ENCODE measurements at regions not wholly inside any gene's neighbourhood (a gene's known extent, or its start where the extent isn't known, plus 50 kb on each side); places are given as distances from the start of the nearest gene placed in this dataset.

DNA sequence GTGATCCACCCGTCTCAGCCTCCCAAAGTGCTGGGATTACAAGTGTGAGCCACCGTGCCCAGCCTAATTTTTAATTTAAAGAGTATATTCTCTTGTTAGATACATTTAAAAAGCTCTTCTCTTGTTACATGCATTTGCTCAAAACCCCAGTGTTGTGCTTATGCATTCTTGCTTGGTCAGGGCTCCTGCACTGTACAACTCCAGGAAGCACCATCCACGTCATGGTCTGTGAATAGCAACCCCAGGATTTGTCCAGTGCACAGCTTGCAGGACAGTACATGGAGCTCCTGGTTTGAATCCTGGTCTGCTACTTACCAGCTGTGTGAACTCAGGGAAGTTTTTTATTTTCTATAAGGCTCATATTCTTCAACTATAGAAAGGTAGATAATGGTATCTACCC, 80.8 kb downstream of the MDH1 start:
- Histone ChIP-seq H3K9me2 (ENCODE audit: insufficient read depth, low read length) (no peaks in the 10 kb centered on the region), H3K79me2 (replicated peaks; ENCODE audit: insufficient read depth, low read length) (no peaks in the 10 kb centered on the region), H3K27ac (ENCODE audit: low read length) (no peak overlapping the region), H3K36me3 (ENCODE audit: insufficient read depth, low read length) (no peaks in the 10 kb centered on the region), H2AFZ (ENCODE audit: low read depth, low read length) (no peak overlapping the region), H4K20me1 (ENCODE audit: insufficient read depth) (no peaks in the 10 kb centered on the region), H3K4me2 (ENCODE audit: low read length) (no peak overlapping the region), H3K9me3 (ENCODE audit: low read length) (no peaks in the 10 kb centered on the region), H3K9ac (ENCODE audit: low read length) (no peak overlapping the region), H3K27me3 (ENCODE audit: insufficient read depth, low read depth, low read length) (no peaks in the 10 kb centered on the region), H3F3A (ENCODE audit: insufficient read depth, low read length, poor library complexity, severe bottlenecking) (no peaks in the 10 kb centered on the region), H3K4me3 (ENCODE audit: low read length) (no peak overlapping the region)
- no peak for TF ChIP-seq SMC3 (conservative IDR thresholded peaks at IDR 0.05; ENCODE audit: poor library complexity)
- no peak for TF ChIP-seq POLR2AphosphoS5 (IDR thresholded peaks at IDR 0.05)
- no peak for TF ChIP-seq RAD21 (conservative IDR thresholded peaks at IDR 0.05)
- TF ChIP-seq EZH2 (IDR thresholded peaks at IDR 0.05; ENCODE audit: borderline replicate concordance, insufficient read depth, low read length, poor library complexity, severe bottlenecking): no peak
- no peak for TF ChIP-seq MXI1 (conservative IDR thresholded peaks at IDR 0.05; ENCODE audit: poor library complexity, severe bottlenecking)
- TF ChIP-seq, protein P1, sequence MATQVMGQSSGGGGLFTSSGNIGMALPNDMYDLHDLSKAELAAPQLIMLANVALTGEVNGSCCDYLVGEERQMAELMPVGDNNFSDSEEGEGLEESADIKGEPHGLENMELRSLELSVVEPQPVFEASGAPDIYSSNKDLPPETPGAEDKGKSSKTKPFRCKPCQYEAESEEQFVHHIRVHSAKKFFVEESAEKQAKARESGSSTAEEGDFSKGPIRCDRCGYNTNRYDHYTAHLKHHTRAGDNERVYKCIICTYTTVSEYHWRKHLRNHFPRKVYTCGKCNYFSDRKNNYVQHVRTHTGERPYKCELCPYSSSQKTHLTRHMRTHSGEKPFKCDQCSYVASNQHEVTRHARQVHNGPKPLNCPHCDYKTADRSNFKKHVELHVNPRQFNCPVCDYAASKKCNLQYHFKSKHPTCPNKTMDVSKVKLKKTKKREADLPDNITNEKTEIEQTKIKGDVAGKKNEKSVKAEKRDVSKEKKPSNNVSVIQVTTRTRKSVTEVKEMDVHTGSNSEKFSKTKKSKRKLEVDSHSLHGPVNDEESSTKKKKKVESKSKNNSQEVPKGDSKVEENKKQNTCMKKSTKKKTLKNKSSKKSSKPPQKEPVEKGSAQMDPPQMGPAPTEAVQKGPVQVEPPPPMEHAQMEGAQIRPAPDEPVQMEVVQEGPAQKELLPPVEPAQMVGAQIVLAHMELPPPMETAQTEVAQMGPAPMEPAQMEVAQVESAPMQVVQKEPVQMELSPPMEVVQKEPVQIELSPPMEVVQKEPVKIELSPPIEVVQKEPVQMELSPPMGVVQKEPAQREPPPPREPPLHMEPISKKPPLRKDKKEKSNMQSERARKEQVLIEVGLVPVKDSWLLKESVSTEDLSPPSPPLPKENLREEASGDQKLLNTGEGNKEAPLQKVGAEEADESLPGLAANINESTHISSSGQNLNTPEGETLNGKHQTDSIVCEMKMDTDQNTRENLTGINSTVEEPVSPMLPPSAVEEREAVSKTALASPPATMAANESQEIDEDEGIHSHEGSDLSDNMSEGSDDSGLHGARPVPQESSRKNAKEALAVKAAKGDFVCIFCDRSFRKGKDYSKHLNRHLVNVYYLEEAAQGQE (IDR thresholded peaks at IDR 0.05; ENCODE audit: borderline replicate concordance): no peak
- no peak for TF ChIP-seq TAF1 (IDR thresholded peaks at IDR 0.05; ENCODE audit: low read depth)

DNA sequence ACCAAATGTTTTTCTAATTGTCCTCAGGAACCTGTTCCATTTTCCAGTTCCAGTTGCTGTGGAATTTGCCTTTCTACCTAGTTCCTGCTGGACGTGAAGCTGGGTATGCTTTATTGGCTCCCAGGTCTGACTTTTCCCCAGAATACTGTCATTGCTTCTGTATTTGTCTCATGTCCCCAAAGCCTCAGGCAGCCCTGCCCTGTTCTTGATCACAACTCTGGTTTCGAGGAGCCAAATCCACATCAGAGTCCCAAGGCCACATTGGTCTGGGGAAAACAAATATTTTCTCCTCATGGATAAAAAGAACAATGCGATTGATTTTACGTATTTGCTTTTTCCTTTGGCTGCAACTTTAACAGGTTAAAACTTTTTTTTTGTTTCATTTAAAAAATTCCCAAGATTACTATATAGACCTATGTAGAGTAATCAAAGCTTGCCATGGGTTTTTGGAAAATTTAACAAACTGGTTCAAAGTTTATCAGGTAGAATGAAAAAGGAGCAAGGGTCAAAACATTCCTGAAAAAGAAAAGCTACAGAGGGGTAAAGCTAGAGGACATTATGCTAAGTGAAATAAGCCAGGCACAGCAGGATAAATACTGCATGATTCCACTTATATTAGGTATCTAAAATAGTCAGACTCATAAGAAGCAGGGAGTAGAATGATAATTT, 85.2 kb downstream of the MDH1 start:
- no peak overlapping the region for H3K4me3 ChIP-seq (ENCODE audit: low read length)
- H3K9ac ChIP-seq (ENCODE audit: low read length): no peak overlapping the region
- no peak overlapping the region for H3K4me2 ChIP-seq (ENCODE audit: low read length)
- H3K27me3 ChIP-seq (ENCODE audit: insufficient read depth, low read depth, low read length): no peaks in the 10 kb centered on the region
- no peak overlapping the region for H3K27ac ChIP-seq (ENCODE audit: low read length)
- H2AFZ ChIP-seq (ENCODE audit: low read depth, low read length): no peak overlapping the region
- H3F3A ChIP-seq (ENCODE audit: insufficient read depth, low read length, poor library complexity, severe bottlenecking): no peaks in the 10 kb centered on the region
- no peaks in the 10 kb centered on the region for H3K79me2 ChIP-seq (replicated peaks; ENCODE audit: insufficient read depth, low read length)
- H3K9me3 ChIP-seq (ENCODE audit: low read length): no peaks in the 10 kb centered on the region
- TF ChIP-seq MXI1 (conservative IDR thresholded peaks at IDR 0.05; ENCODE audit: poor library complexity, severe bottlenecking) (no peak), POLR2AphosphoS5 (IDR thresholded peaks at IDR 0.05) (no peak), EP300 (conservative IDR thresholded peaks at IDR 0.05; ENCODE audit: poor library complexity, severe bottlenecking) (no peak), RAD21 (conservative IDR thresholded peaks at IDR 0.05) (no peak), SMC3 (conservative IDR thresholded peaks at IDR 0.05; ENCODE audit: poor library complexity) (no peak)
- no peaks in the 10 kb centered on the region for H3K36me3 ChIP-seq (ENCODE audit: insufficient read depth, low read length)
- no peaks in the 10 kb centered on the region for H4K20me1 ChIP-seq (ENCODE audit: insufficient read depth)
- H3K9me2 ChIP-seq (ENCODE audit: insufficient read depth, low read length): no peaks in the 10 kb centered on the region

DNA sequence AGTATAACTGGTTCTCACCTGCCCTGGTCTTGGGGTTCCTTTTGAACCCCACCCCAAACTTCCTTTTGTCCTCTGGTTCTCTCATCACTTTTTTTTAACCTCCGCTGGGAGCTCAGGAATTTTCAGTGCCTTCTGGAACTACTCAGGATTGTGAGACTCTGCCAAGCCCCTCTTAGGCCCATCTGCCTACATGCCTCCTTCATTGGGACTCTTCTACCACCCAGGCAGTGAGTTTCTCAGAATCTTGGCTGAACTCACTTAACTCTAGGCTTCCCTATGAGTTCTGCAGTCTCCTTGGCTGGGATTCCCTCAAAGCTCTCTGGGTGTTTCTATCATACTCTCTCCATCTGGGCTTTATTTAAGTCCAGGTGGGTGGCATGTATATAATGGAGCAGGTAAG, 86.3 kb downstream of the MDH1 start:
- Histone ChIP-seq H3K79me2 (replicated peaks; ENCODE audit: insufficient read depth, low read length) (no peaks in the 10 kb centered on the region), H3K9me3 (ENCODE audit: low read length) (no peaks in the 10 kb centered on the region), H3K9ac (ENCODE audit: low read length) (no peak overlapping the region), H3K36me3 (ENCODE audit: insufficient read depth, low read length) (no peaks in the 10 kb centered on the region), H4K20me1 (ENCODE audit: insufficient read depth) (no peaks in the 10 kb centered on the region), H3K27me3 (ENCODE audit: insufficient read depth, low read depth, low read length) (no peaks in the 10 kb centered on the region), H2AFZ (ENCODE audit: low read depth, low read length) (no peak overlapping the region), H3K9me2 (ENCODE audit: insufficient read depth, low read length) (no peaks in the 10 kb centered on the region), H3K27ac (ENCODE audit: low read length) (no peak overlapping the region), H3F3A (ENCODE audit: insufficient read depth, low read length, poor library complexity, severe bottlenecking) (no peaks in the 10 kb centered on the region), H3K4me3 (ENCODE audit: low read length) (no peak overlapping the region), H3K4me2 (ENCODE audit: low read length) (no peak overlapping the region)
- no peak for TF ChIP-seq EZH2 (IDR thresholded peaks at IDR 0.05; ENCODE audit: borderline replicate concordance, insufficient read depth, low read length, poor library complexity, severe bottlenecking)
- no peak for TF ChIP-seq EP300 (conservative IDR thresholded peaks at IDR 0.05; ENCODE audit: poor library complexity, severe bottlenecking)
- no peak for TF ChIP-seq TAF1 (IDR thresholded peaks at IDR 0.05; ENCODE audit: low read depth)
- no peak for TF ChIP-seq POLR2AphosphoS5 (IDR thresholded peaks at IDR 0.05)
- no peak for TF ChIP-seq SMC3 (conservative IDR thresholded peaks at IDR 0.05; ENCODE audit: poor library complexity)
- no peak for TF ChIP-seq RAD21 (conservative IDR thresholded peaks at IDR 0.05)
- TF ChIP-seq, protein P1 (IDR thresholded peaks at IDR 0.05; ENCODE audit: borderline replicate concordance): no peak
- TF ChIP-seq MXI1 (conservative IDR thresholded peaks at IDR 0.05; ENCODE audit: poor library complexity, severe bottlenecking): no peak

All from neural cell (in vitro differentiated cells).